ENCODE measurements at regions not wholly inside any gene's neighbourhood (a gene's known extent, or its start where the extent isn't known, plus 50 kb on each side); places are given as distances from the start of the nearest gene placed in this dataset.
"Not testable (repeated sequence)": the region's sequence is repeated elsewhere in the genome, so short reads cannot be mapped to it uniquely, and the experiment has no call there.

DNA sequence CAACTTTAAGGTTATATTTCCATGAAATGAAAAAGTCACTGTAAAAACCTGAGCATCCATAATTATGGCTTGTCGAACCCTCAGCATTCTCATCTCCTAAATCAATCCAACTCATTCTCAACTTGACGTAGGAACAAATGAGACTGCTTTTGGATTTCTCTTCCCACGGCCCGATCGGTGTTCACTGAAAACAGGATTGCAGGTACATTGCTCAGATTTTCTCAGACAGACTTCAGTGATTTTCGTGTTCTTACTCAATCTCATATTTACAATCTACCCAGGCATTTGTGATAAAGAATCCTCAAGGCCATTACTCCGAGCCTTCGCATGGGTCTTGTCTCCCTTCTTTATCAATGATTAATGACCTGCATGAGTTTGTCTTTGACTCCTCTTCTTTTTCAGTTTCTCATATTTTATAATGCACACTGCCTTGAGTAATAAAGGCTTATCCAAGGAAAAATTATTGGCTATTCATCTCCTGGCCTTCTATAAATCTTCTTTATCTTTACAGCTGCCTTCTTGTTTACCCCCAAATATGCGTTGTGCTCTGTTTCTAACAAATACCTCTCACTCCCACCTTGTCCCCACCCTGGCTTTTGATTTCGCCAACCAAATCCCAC is 90.4 kb upstream of the MYO3A start:
- H3K27ac ChIP-seq = no peak overlapping the region
- intact Hi-C loops (cut with DNase I) = no loop called here
- H3K4me1 ChIP-seq = no peaks in the 10 kb centered on the region
- 89 to 90% methylated on average over 10 of the region's 10 CpGs for WGBS, 2 donors
- no peaks in the 10 kb centered on the region for H3K9me3 ChIP-seq
- TF ChIP-seq CTCF (IDR thresholded peaks at IDR 0.05) = no peak
- no peak for TF ChIP-seq POLR2A (IDR thresholded peaks at IDR 0.05)
- H3K36me3 ChIP-seq = no peaks in the 10 kb centered on the region
- no peaks in the 10 kb centered on the region for H3K27me3 ChIP-seq
- no peak overlapping the region for H3K4me3 ChIP-seq (replicated peaks in 1 of 3)
- no peak for DNase-seq

GRCh38 chr10:25844716-25845115 is 89.3 kb upstream of the MYO3A start:
- DNase-seq; H3K27ac ChIP-seq; intact Hi-C loops (cut with DNase I); H3K4me1 ChIP-seq; H3K9me3 ChIP-seq; H3K36me3 ChIP-seq; H3K27me3 ChIP-seq; H3K4me3 ChIP-seq (replicated peaks in 1 of 3): not testable (repeated sequence)
- WGBS, 2 donors = 86 to 94% methylated on average over 2 of the region's 2 CpGs

DNA sequence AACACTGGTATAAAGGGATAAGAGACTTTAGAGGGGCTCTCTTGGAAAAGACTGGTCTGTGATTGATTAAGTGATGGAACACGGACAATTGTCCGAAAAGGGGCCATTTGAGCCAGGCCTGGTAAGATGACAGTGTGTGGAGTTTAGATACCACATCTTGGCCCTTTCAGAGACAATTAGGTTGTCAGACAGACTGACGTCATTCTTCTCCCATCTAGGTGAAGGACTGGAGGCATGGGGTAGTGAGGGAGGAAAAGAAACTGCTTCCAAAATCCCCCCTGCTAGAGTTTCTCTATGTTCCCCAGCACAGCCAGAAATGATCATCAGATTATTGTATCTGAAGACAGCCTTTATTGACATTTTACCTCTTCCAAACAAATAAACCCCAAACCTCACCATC is 84.8 kb upstream of the MYO3A start:
- H3K4me1 ChIP-seq = no peaks in the 10 kb centered on the region
- no peaks in the 10 kb centered on the region for H3K9me3 ChIP-seq
- no peak for DNase-seq
- intact Hi-C loops (cut with DNase I) = no loop called here
- H3K36me3 ChIP-seq = no peaks in the 10 kb centered on the region
- H3K4me3 ChIP-seq (replicated peaks in 1 of 3) = no peak overlapping the region
- 86 to 90% methylated on average over 3 of the region's 3 CpGs for WGBS, 2 donors
- H3K27me3 ChIP-seq = no peaks in the 10 kb centered on the region
- H3K27ac ChIP-seq = no peak overlapping the region
- TF ChIP-seq CTCF (IDR thresholded peaks at IDR 0.05) = no peak
- TF ChIP-seq POLR2A (IDR thresholded peaks at IDR 0.05) = no peak

DNA sequence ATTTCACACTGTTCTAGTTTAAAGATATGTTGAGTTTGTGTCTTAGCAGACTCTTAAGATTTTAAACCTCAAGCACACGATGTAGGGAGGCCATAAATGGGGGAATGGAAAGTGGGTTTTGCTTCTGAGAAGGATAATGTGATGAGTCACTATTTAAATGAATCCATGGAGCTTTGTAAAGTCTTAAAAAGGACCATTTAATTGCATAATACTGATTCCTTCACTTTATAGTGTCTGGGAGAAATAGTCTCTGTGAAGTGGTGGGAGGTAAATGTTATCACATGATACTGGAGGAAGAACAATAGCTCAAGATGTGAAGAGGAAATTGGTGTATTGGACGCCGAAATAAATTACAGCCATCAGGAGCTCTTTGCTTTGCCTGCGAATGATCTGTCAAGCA is 84.0 kb upstream of the MYO3A start:
- DNase-seq = no peak
- H3K9me3 ChIP-seq = no peaks in the 10 kb centered on the region
- intact Hi-C loops (cut with DNase I) = no loop called here
- H3K4me3 ChIP-seq (replicated peaks in 1 of 3) = no peak overlapping the region
- no peak overlapping the region for H3K27ac ChIP-seq
- H3K4me1 ChIP-seq = no peaks in the 10 kb centered on the region
- WGBS, 2 donors = 63 to 66% methylated on average over 4 of the region's 4 CpGs
- TF ChIP-seq CTCF (IDR thresholded peaks at IDR 0.05) = no peak
- H3K36me3 ChIP-seq = no peaks in the 10 kb centered on the region
- H3K27me3 ChIP-seq = no peaks in the 10 kb centered on the region

DNA sequence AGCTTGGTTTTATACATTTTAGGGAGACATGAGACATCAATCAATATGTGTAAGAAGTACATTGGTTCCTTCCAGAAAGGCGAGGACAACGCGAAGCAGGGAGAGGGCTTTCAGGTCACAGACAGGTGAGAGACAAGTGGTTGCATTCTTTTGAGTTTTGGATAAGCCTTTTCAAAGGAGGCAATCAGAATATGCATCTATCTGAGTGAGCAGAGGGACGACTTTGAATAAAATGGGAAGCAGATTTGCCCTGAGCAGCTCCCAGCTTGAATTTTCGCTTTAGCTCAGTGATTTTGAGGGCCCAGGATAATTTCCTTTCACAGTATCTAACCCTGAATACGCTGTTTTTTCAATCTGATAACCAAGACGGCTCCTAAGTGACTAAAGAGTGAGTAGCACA is 82.5 kb upstream of the MYO3A start:
- Histone ChIP-seq H3K4me1 (no peaks in the 10 kb centered on the region), H3K36me3 (no peaks in the 10 kb centered on the region), H3K27ac (no peak overlapping the region), H3K27me3 (no peaks in the 10 kb centered on the region), H3K9me3 (no peaks in the 10 kb centered on the region), H3K4me3 (replicated peaks in 1 of 3) (no peak overlapping the region)
- DNase-seq = no peak
- intact Hi-C loops (cut with DNase I) = no loop called here
- 33 to 48% methylated on average over 7 of the region's 7 CpGs for WGBS, 2 donors
- TF ChIP-seq POLR2A (IDR thresholded peaks at IDR 0.05) (no peak), CTCF (IDR thresholded peaks at IDR 0.05) (no peak)
